HG02763 (cell line): ENCODE measurements at regions not wholly inside any gene's neighbourhood (a gene's known extent, or its start where the extent isn't known, plus 50 kb on each side); places are given as distances from the start of the nearest gene placed in this dataset.

Source experiments
- ATAC-seq: cut with Tn5 transposase; IDR thresholded peaks from one replicate; pipeline ENCODE4 v1.9.1; 2021; ENCODE audit warnings: mild to moderate bottlenecking, moderate library complexity; ENCODE audit not compliant: unreplicated experiment

GRCh38 chr14:71588576-71589215, 343.5 kb upstream of the RGS6 start:
- no peak for ATAC-seq

GRCh38 chr14:71589609-71590008, 342.6 kb upstream of the RGS6 start:
- ATAC-seq = no peak

- no peak for ATAC-seq
Observed at GRCh38 chr14:71590131-71590530, 342.1 kb upstream of the RGS6 start.

GRCh38 chr14:71591231-71591630, 341.0 kb upstream of the RGS6 start:
- no peak for ATAC-seq

GRCh38 chr14:71591929-71592328, 340.3 kb upstream of the RGS6 start:
- no peak for ATAC-seq

- ATAC-seq = no peak
Observed at GRCh38 chr14:71592361-71592760, 339.9 kb upstream of the RGS6 start.

GRCh38 chr14:71593966-71594365, 338.3 kb upstream of the RGS6 start:
- no peak for ATAC-seq

GRCh38 chr14:71594821-71595220, 337.4 kb upstream of the RGS6 start:
- no peak for ATAC-seq

- no peak for ATAC-seq
Observed at GRCh38 chr14:71595441-71595840, 336.8 kb upstream of the RGS6 start.

GRCh38 chr14:71597287-71597920, 334.8 kb upstream of the RGS6 start:
- no peak for ATAC-seq

GRCh38 chr14:71597955-71598660, 334.1 kb upstream of the RGS6 start:
- no peak for ATAC-seq

- no peak for ATAC-seq
Observed at GRCh38 chr14:71600309-71600708, 331.9 kb upstream of the RGS6 start.

- ATAC-seq = no peak
Observed at GRCh38 chr14:71602524-71602923, 329.7 kb upstream of the RGS6 start.

GRCh38 chr14:71604231-71604630, 328.0 kb upstream of the RGS6 start:
- no peak for ATAC-seq

- no peak for ATAC-seq
Observed at GRCh38 chr14:71606064-71606463, 326.2 kb upstream of the RGS6 start.

GRCh38 chr14:71606575-71606974, 325.7 kb upstream of the RGS6 start:
- ATAC-seq = no peak

- no peak for ATAC-seq
Observed at GRCh38 chr14:71607056-71607455, 325.2 kb upstream of the RGS6 start.

GRCh38 chr14:71610149-71610548, 322.1 kb upstream of the RGS6 start:
- ATAC-seq = no peak

GRCh38 chr14:71610797-71611196, 321.4 kb upstream of the RGS6 start:
- ATAC-seq = no peak

- ATAC-seq = no peak
Observed at GRCh38 chr14:71613168-71613567, 319.1 kb upstream of the RGS6 start.

- ATAC-seq = no peak
Observed at GRCh38 chr14:71616013-71616412, 316.2 kb upstream of the RGS6 start.

- no peak for ATAC-seq
Observed at GRCh38 chr14:71618047-71618446, 314.2 kb upstream of the RGS6 start.
